Brain microvascular endothelial cell (primary cell): ENCODE measurements at regions not wholly inside any gene's neighbourhood (a gene's known extent, or its start where the extent isn't known, plus 50 kb on each side); places are given as distances from the start of the nearest gene placed in this dataset.

ENCODE experiments used
- DNase-seq: peaks from one replicate; pipeline ENCODE4 v3.0.0-alpha.2; 2020
- H3K27ac ChIP-seq: fragments of 250-450 bp; sonication (Bioruptor Pico); 2 replicates; pipeline ENCODE4 v1.5.1; 2020; ENCODE audit warnings: mild to moderate bottlenecking, moderate library complexity
- H3K27me3 ChIP-seq: fragments of 250-450 bp; sonication (Bioruptor Pico); replicated peaks from 2 replicates; pipeline ENCODE4 v1.5.1; 2020; ENCODE audit warnings: mild to moderate bottlenecking
- H3K36me3 ChIP-seq: fragments of 250-450 bp; sonication (Bioruptor Pico); replicated peaks from 2 replicates; pipeline ENCODE4 v1.5.1; 2020; ENCODE audit warnings: mild to moderate bottlenecking
- H3K4me3 ChIP-seq: 2 replicates; pipeline ENCODE4 v1.5.1; 2011; ENCODE audit warnings: low read depth, mild to moderate bottlenecking, control low read depth, low read length, moderate library complexity
- CTCF ChIP-seq: IDR thresholded peaks from 2 replicates; pipeline ENCODE4 v1.5.1; 2011; ENCODE audit warnings: low read depth, mild to moderate bottlenecking, moderate library complexity, low read length, control low read depth, inconsistent platforms; ENCODE audit errors: missing control alignments
- in situ Hi-C: cut with HindIII; loops from 2 replicates; pipeline ENCODE4 v1.10.0; 2017; ENCODE audit warnings: low sequenced_read_pairs, low pct_ligation_motif_present

GRCh38 chr11:109507836-109508561, 86.0 kb downstream of the C11orf87 start:
- no peaks in the 10 kb centered on the region for H3K27me3 ChIP-seq
- H3K27ac ChIP-seq: no peak overlapping the region
- H3K4me3 ChIP-seq: no peak overlapping the region
- TF ChIP-seq CTCF: no peak
- no peaks in the 10 kb centered on the region for H3K36me3 ChIP-seq
- in situ Hi-C loops: no loop called here
- DNase-seq: no peak

GRCh38 chr11:109508943-109509342, 87.0 kb downstream of the C11orf87 start:
- no peak overlapping the region for H3K4me3 ChIP-seq
- H3K36me3 ChIP-seq: no peaks in the 10 kb centered on the region
- TF ChIP-seq CTCF: no peak
- no peaks in the 10 kb centered on the region for H3K27me3 ChIP-seq
- in situ Hi-C loops: no loop called here
- no peak for DNase-seq
- no peak overlapping the region for H3K27ac ChIP-seq

- H3K36me3 ChIP-seq: no peaks in the 10 kb centered on the region
- DNase-seq: no peak
- in situ Hi-C loops: no loop called here
- no peak overlapping the region for H3K4me3 ChIP-seq
- no peak for TF ChIP-seq CTCF
- no peak overlapping the region for H3K27ac ChIP-seq
- no peaks in the 10 kb centered on the region for H3K27me3 ChIP-seq
Observed at GRCh38 chr11:109510316-109510715, 88.3 kb downstream of the C11orf87 start.

- no peak overlapping the region for H3K27ac ChIP-seq
- TF ChIP-seq CTCF: no peak
- H3K27me3 ChIP-seq: no peaks in the 10 kb centered on the region
- in situ Hi-C loops: no loop called here
- no peak overlapping the region for H3K4me3 ChIP-seq
- DNase-seq: no peak
- H3K36me3 ChIP-seq: no peaks in the 10 kb centered on the region
Observed at GRCh38 chr11:109511598-109511997, 89.6 kb downstream of the C11orf87 start.

- Histone ChIP-seq H3K4me3 (no peak overlapping the region), H3K36me3 (no peaks in the 10 kb centered on the region), H3K27me3 (no peaks in the 10 kb centered on the region), H3K27ac (no peak overlapping the region)
- in situ Hi-C loops: no loop called here
- no peak for DNase-seq
- no peak for TF ChIP-seq CTCF
Observed at GRCh38 chr11:109512249-109512648, 90.3 kb downstream of the C11orf87 start.

- no peak for TF ChIP-seq CTCF
- DNase-seq: no peak
- Histone ChIP-seq H3K36me3 (no peaks in the 10 kb centered on the region), H3K27ac (no peak overlapping the region), H3K27me3 (no peaks in the 10 kb centered on the region), H3K4me3 (no peak overlapping the region)
- in situ Hi-C loops: no loop called here
Observed at GRCh38 chr11:109512680-109513079, 90.7 kb downstream of the C11orf87 start.
